Stimulated activated naive CD8-positive, alpha-beta T cell treated with anti-CD3 and anti-CD28 coated beads, Interleukin-15, amount 100 ng/mL, for 72 hours (primary cell): ENCODE measurements at regions not wholly inside any gene's neighbourhood (a gene's known extent, or its start where the extent isn't known, plus 50 kb on each side); places are given as distances from the start of the nearest gene placed in this dataset.

Experiments
- ATAC-seq: fragments of 150-1000 bp; cut with Tn5 transposase; 2 replicates; pipeline ENCODE4 v1.10.0; 2021; ENCODE audit warnings: mild to moderate bottlenecking, moderate library complexity
- DNase-seq, 2 donors: peaks; one replicate each; pipeline ENCODE4 v3.0.0; 2021 to 2022
- H3K27ac Mint-ChIP-seq, 2 donors: one replicate each; pipeline ENCODE4 v1.8.0; 2022; ENCODE audit warnings: mild to moderate bottlenecking in 2 of 2, mixed read lengths in 2 of 2, moderate library complexity in 2 of 2
- H3K27me3 Mint-ChIP-seq: one replicate; pipeline ENCODE4 v1.8.0; 2022; ENCODE audit warnings: mixed read lengths
- H3K4me1 Mint-ChIP-seq: one replicate; pipeline ENCODE4 v1.8.0; 2022; ENCODE audit warnings: mild to moderate bottlenecking, mixed read lengths
- H3K4me3 Mint-ChIP-seq, 2 donors: one replicate each; pipeline ENCODE4 v1.8.0; 2022; ENCODE audit warnings: mild to moderate bottlenecking in 2 of 2, mixed read lengths in 2 of 2, moderate library complexity in 1 of 2
- H3K9me3 Mint-ChIP-seq, 2 donors: one replicate each; pipeline ENCODE4 v1.8.0; 2022; ENCODE audit warnings: mixed read lengths in 2 of 2

DNA sequence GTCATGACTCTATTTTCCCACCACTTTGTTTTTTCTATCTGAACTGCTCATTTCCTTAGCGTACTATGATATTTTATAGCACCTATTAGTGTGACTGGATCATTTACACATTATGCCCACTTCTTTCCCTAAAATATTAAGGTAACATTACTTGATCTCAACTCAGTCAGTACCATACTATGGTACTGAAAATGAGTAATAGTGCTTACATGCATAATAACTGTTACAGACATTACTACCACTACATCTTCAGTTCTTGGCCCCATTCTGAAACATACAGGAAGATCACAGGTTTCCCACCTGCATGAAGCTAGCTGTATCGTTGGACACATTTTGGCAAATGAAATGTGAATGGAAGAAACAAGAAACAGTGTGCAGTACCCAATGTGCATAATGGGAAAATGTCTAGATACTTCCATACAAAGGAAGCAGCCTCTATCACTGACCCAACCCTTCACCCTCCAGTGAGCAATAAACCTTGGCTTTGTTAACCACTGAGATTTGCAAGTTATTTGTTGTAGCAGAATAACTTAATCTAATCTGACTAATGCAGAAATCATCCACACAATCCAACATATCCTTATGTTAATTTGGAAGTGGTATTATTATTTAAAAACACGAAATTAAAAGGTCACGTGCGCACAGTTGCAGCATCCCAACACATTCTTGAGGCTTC is 108.6 kb upstream of the DOK5 start:
- H3K4me1 Mint-ChIP-seq: no peaks in the 10 kb centered on the region
- H3K27me3 Mint-ChIP-seq: peaks cover 14% of the 10 kb centered on the region

GRCh38 chr20:54368570-54368969 is 106.8 kb upstream of the DOK5 start:
- H3K27ac Mint-ChIP-seq: no peak overlapping the region
- DNase-seq: no peak

More for the DNA sequence above, 108.6 kb upstream of the DOK5 start:
- no peaks in the 10 kb centered on the region for H3K9me3 Mint-ChIP-seq
- H3K4me3 Mint-ChIP-seq: no peak overlapping the region
- no peak overlapping the region for H3K27ac Mint-ChIP-seq
- DNase-seq (no peak), ATAC-seq (no peak)

DNA sequence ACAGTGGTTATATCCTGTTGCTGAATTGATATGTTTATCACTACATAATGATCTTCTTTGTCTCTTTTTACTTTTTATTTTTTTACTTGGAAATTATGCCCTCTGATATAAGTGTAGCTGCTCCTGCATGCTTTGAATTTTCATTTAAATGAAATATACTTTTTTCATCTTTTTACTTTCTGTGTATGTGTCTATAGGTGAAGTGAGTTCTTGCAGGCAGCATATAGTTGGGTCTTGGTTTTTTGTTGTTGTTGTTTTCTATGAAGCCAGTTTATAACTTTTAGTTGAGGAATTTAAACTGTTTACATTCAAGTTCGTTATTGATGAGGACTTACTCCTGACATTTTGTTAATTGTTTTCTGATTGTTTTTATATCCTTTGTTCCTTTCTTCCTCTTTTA is 103.1 kb upstream of the DOK5 start:
- Mint-ChIP-seq H3K4me1 (no peaks in the 10 kb centered on the region), H3K9me3 (no peaks in the 10 kb centered on the region), H3K4me3 (no peak overlapping the region), H3K27ac (no peak overlapping the region), H3K27me3 (peaks cover 8% of the 10 kb centered on the region)
- DNase-seq (no peak), ATAC-seq (no peak)

More at GRCh38 chr20:54368570-54368969, 106.8 kb upstream of the DOK5 start:
- Mint-ChIP-seq H3K4me1 (no peaks in the 10 kb centered on the region), H3K27me3 (peaks cover 22% of the 10 kb centered on the region), H3K9me3 (no peaks in the 10 kb centered on the region), H3K4me3 (no peak overlapping the region)
- ATAC-seq: no peak

DNA sequence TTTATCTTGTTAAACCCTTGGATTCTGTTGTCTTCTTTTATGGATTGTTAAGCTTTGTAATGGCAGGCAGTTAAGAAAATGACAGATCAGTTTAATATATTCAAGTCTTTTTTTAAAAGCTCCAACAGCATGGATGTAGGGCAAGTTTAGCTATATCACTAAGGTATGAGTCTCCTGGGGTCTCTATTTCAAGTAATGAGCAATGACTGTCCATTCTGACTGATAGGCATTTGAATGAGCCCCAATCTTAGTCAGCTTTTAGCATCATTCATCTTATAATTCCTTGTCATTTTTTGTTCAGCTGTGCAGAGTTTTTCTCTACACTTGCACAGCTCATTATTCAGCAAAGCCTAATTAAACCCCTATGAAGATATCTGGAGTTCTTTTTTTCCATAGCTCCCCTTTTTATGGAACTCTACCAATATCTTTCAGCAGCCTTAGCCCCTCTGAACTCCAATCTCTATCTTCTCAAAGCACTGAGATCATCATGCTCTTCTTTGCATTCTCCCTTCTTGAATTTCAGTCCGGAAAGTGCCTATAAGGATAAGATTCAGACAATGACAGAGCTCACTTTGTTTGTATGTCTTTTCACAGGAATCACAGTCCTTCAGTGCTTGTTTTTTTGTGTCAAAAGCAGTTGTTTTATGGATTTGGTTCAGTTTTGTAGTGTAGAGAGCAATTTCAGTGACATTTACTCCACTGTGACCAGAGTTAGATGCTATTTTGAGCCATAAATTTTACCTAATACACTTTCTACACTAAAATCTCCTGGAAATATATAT is 97.2 kb upstream of the DOK5 start:
- Mint-ChIP-seq H3K9me3 (no peaks in the 10 kb centered on the region), H3K4me1 (no peaks in the 10 kb centered on the region), H3K27ac (no peak overlapping the region), H3K4me3 (no peak overlapping the region), H3K27me3 (peaks cover 35% of the 10 kb centered on the region)
- DNase-seq: no peak
- no peak for ATAC-seq

DNA sequence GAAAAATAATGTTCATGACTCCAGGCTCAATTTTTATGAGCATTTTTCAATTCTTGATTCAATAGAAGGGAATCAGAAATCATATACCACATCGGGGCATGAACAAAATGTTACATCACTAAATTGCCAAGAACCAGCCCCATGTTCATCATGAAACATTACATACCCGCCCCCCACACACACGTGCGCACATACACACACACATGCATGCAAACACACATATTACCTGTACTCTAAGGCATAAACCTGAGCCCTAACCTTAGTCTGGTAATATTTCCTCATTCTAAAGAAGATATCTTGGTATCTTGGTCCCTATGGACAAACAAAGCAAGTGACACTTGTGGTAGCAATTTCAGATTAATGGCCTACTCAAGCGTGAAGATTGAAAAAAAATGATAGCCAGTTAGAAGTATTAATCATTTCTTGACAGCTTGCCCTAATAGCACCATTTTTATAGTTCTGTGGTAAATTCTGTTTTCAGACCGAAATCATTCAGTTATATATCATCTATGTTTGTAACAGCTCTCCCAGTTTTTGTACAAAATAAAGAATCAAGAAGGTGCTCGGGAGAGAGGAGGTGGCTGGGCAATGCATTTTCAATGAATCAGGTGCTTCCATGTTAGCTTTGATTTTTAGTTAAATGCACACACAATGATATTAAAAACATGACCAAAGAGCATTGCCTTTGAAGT is 95.4 kb upstream of the DOK5 start:
- ATAC-seq (no peak), DNase-seq (no peak)
- no peaks in the 10 kb centered on the region for H3K4me1 Mint-ChIP-seq
- no peak overlapping the region for H3K27ac Mint-ChIP-seq
- H3K4me3 Mint-ChIP-seq: no peak overlapping the region
- H3K27me3 Mint-ChIP-seq: peaks cover 50% of the 10 kb centered on the region
- no peaks in the 10 kb centered on the region for H3K9me3 Mint-ChIP-seq

GRCh38 chr20:54382419-54382818 is 93.0 kb upstream of the DOK5 start:
- Mint-ChIP-seq H3K4me3 (no peak overlapping the region), H3K9me3 (no peaks in the 10 kb centered on the region), H3K4me1 (no peaks in the 10 kb centered on the region), H3K27ac (no peak overlapping the region), H3K27me3 (peaks cover 58% of the 10 kb centered on the region)
- DNase-seq (no peak), ATAC-seq (no peak)

- Mint-ChIP-seq H3K27me3 (peaks cover 64% of the 10 kb centered on the region), H3K9me3 (no peaks in the 10 kb centered on the region), H3K4me1 (no peaks in the 10 kb centered on the region), H3K4me3 (no peak overlapping the region), H3K27ac (no peak overlapping the region)
- ATAC-seq (no peak), DNase-seq (no peak)
These were observed 89.6 kb upstream of the DOK5 start for GRCh38 chr20:54385746-54386145.

DNA sequence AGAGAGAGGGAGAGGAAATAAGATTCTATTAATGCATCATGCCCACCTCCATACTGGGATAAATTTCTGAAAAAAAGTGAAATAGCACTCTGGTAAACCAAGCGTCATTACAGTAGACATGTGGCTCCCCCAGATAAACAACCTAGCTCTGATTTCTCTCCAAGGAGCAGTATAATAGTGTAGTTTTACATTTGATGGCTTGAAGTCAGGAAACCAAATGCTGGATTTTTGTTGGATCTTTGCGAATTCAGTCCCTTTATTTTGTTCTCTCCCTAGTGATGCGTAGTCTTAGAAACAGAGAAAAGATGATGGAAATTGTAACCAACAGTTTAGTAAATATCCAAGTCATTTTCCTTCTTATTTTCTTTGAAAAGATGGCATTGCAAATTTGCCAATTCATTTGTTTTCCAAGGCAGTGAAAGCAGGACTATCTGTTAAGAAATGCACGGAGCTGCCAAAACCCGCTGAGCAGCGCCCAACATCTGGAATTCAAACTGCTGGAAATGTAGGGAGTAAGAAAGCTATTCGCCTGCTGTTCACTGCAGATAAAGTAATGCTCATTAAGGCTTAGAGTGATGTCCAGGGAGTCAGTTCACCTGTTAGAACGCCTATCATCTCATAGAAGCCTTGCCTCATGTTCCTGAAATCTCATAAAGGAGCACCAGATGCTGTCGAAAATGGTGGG is 85.7 kb upstream of the DOK5 start:
- no peaks in the 10 kb centered on the region for H3K9me3 Mint-ChIP-seq
- no peak for DNase-seq
- peaks cover 26% of the 10 kb centered on the region for H3K27me3 Mint-ChIP-seq
- no peak overlapping the region for H3K4me3 Mint-ChIP-seq
- H3K4me1 Mint-ChIP-seq: no peaks in the 10 kb centered on the region
- ATAC-seq: no peak
- H3K27ac Mint-ChIP-seq: no peak overlapping the region

GRCh38 chr20:54397292-54398140 is 77.9 kb upstream of the DOK5 start:
- H3K27ac Mint-ChIP-seq: peak overlapping the region in 1 of 2 donors; percentile 91
- no peak overlapping the region for H3K4me3 Mint-ChIP-seq
- no peaks in the 10 kb centered on the region for H3K4me1 Mint-ChIP-seq
- DNase-seq (no peak), ATAC-seq (no peak)
- peaks cover 12% of the 10 kb centered on the region for H3K27me3 Mint-ChIP-seq
- peaks cover 0 to 7% of the 10 kb centered on the region in 2 donors for H3K9me3 Mint-ChIP-seq

GRCh38 chr20:54398814-54399213 is 76.6 kb upstream of the DOK5 start:
- H3K27ac Mint-ChIP-seq: no peak overlapping the region
- no peak for DNase-seq
- H3K9me3 Mint-ChIP-seq: peaks cover 0 to 7% of the 10 kb centered on the region in 2 donors
- H3K4me1 Mint-ChIP-seq: no peaks in the 10 kb centered on the region
- ATAC-seq: no peak
- H3K4me3 Mint-ChIP-seq: no peak overlapping the region
- peaks cover 12% of the 10 kb centered on the region for H3K27me3 Mint-ChIP-seq

- no peak for ATAC-seq
- Mint-ChIP-seq H3K4me1 (no peaks in the 10 kb centered on the region), H3K27ac (no peak overlapping the region), H3K27me3 (peaks cover 11% of the 10 kb centered on the region), H3K9me3 (no peaks in the 10 kb centered on the region), H3K4me3 (no peak overlapping the region)
- DNase-seq: no peak
These were observed 69.9 kb upstream of the DOK5 start for GRCh38 chr20:54405540-54405939.

DNA sequence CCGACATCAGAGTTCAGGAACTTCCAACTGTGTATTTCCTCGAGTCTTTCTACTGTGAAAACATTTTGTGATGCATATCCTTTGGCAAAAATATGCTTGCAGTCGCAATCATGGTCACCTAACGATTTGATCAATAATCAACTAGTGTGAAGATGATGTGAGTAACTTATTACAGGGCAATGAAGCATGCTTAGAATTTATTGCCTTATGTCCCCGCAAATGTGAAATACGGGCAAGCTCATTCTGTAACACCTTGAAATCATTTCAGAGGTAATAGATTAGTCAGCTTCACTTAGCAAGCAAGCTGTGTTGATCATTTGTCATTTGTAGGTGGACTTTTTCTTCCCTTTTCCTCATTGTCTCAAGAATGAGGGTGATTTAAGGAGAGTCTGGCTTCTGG is 67.9 kb upstream of the DOK5 start:
- Mint-ChIP-seq H3K27ac (no peak overlapping the region), H3K9me3 (no peaks in the 10 kb centered on the region), H3K4me3 (no peak overlapping the region), H3K27me3 (peaks cover 6% of the 10 kb centered on the region), H3K4me1 (no peaks in the 10 kb centered on the region)
- DNase-seq (no peak), ATAC-seq (no peak)

DNA sequence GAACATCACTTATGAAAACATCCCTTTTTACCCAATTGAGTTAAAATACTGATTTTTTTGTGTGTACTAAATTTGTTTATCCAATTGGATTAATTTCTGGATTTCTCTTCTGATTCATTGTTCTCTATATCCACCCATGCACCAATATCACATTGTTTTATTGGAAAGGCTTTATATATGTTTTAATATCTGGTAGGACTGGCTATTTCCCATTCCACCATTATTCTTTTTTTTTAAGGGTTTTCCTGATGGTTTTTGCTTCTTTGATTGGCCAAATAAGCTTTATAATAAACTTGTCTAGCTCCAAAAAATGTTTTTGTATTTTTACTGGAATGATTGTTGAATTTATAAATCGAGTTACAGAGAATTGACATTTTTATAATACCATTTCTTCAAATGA is 59.4 kb upstream of the DOK5 start:
- H3K4me3 Mint-ChIP-seq: no peak overlapping the region
- peaks cover 0 to 10% of the 10 kb centered on the region in 2 donors for H3K9me3 Mint-ChIP-seq
- no peak for ATAC-seq
- H3K27me3 Mint-ChIP-seq: peaks cover 15% of the 10 kb centered on the region
- H3K27ac Mint-ChIP-seq: no peak overlapping the region
- H3K4me1 Mint-ChIP-seq: no peaks in the 10 kb centered on the region
- DNase-seq: no peak

DNA sequence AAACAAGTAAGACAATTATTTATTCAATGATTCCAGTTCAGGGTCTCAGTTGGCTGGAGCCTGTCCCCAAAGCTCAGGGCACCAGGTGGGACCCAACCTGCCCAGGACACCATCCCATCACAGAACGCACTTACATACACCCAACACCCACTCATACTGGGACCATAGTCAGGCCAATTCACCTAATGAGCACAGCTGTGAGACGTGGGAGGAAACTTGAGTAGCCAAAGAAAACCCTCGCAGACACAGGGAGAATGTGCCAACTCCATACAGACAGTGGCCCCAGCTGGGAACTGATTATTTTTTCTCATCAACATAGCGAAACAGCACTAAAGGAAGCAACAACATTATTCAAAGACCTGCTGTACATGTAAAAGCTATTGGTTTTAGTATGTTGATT is 58.6 kb upstream of the DOK5 start:
- Mint-ChIP-seq H3K4me1 (no peaks in the 10 kb centered on the region), H3K27me3 (peaks cover 15% of the 10 kb centered on the region), H3K27ac (no peak overlapping the region), H3K9me3 (peaks cover 0 to 11% of the 10 kb centered on the region in 2 donors), H3K4me3 (no peak overlapping the region)
- ATAC-seq: no peak
- DNase-seq: no peak

GRCh38 chr20:54419531-54419930 is 55.9 kb upstream of the DOK5 start:
- no peak for ATAC-seq
- H3K4me1 Mint-ChIP-seq: no peaks in the 10 kb centered on the region
- no peak for DNase-seq
- no peak overlapping the region for H3K27ac Mint-ChIP-seq
- peaks cover 8% of the 10 kb centered on the region for H3K27me3 Mint-ChIP-seq
- peaks cover 9 to 16% of the 10 kb centered on the region in 2 donors for H3K9me3 Mint-ChIP-seq
- no peak overlapping the region for H3K4me3 Mint-ChIP-seq
